Calu3 (cell line): ENCODE measurements at regions not wholly inside any gene's neighbourhood (a gene's known extent, or its start where the extent isn't known, plus 50 kb on each side); places are given as distances from the start of the nearest gene placed in this dataset.

Source experiments
- BruUV-seq: library from RNA; stranded (reverse); fragments of 400-500 nt; replicated peaks from 2 replicates; lab custom pipeline; 2021; lab: Mats Ljungman, UMichigan
- CTCF ChIA-PET: fragments of 300-600 bp; sonication (Branson Sonifier 250); formaldehyde crosslinking; loops from one replicate; lab custom pipeline; 2022; ENCODE audit warnings: antibody characterized with exemption; lab: Charles Lee
- DNase-seq: peaks from one replicate; pipeline ENCODE4 v3.0.0; 2022
- H3K27ac Mint-ChIP-seq: one replicate; pipeline ENCODE4 v1.8.0; 2022; ENCODE audit warnings: mixed read lengths; ENCODE audit not compliant: unreplicated experiment
- H3K27me3 Mint-ChIP-seq: one replicate; pipeline ENCODE4 v1.8.0; 2022; ENCODE audit warnings: mixed read lengths; ENCODE audit not compliant: unreplicated experiment
- H3K36me3 Mint-ChIP-seq: one replicate; pipeline ENCODE4 v1.8.0; 2022; ENCODE audit warnings: mild to moderate bottlenecking, moderate library complexity, mixed read lengths; ENCODE audit not compliant: insufficient read depth, unreplicated experiment
- H3K4me1 Mint-ChIP-seq: one replicate; pipeline ENCODE4 v1.8.0; 2022; ENCODE audit warnings: mild to moderate bottlenecking, low read depth, mixed read lengths; ENCODE audit not compliant: unreplicated experiment
- H3K4me3 Mint-ChIP-seq: one replicate; pipeline ENCODE4 v1.8.0; 2022; ENCODE audit warnings: mild to moderate bottlenecking, low read depth, moderate library complexity, mixed read lengths; ENCODE audit not compliant: unreplicated experiment
- H3K9me3 Mint-ChIP-seq: one replicate; pipeline ENCODE4 v1.8.0; 2022; ENCODE audit warnings: low read depth, mixed read lengths; ENCODE audit not compliant: unreplicated experiment
- intact Hi-C: fragments of 100-400 bp; cut with micrococcal nuclease; formaldehyde crosslinking; loops from one replicate; pipeline ENCODE4 v1.10.0; 2022; ENCODE audit not compliant: unreplicated experiment
- TF ChIP-seq, protein P1 (sequence below): fragments of 200-600 bp; IDR thresholded peaks from one replicate; pipeline ENCODE4 v1.8.0; 2022; ENCODE audit warnings: antibody characterized with exemption; ENCODE audit not compliant: unreplicated experiment

DNA sequence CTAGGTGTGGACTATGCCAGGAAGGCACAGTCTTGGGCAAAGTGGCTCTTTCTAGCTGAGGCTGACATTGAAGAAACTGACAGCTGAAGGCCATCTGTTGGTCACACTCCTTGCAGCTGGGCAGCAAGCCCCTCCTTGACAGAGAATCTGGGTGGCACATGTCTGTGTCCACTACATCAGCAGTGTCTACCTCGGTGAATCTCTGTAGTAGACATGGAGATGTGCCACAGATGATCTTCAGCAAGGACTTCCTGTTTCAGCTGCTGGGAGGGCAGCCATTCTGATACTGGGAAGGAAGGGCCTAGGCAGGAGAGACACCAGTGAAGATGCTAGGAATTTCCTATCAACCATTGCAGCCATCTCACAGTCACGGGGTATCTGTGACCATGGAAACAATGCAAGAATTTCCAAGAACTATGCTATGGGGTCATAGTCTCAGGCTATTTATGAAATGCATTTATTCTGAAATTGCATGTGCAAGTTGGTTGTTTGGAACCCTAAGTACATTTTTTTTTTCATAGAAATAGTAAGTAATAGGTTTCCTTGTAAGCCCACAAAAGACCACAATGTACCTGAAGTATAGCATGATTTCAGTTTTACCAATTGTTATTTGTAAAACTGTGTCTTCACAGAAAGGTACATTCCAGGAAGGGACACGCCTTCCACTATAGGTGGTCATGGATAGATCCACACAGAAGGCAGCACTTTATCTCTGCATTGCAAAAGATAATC is 63.8 kb upstream of the DARS1 start:
- no peaks in the 10 kb centered on the region for H3K36me3 Mint-ChIP-seq
- DNase-seq, result no peak
- no TSS peak for BruUV-seq
- no peaks in the 10 kb centered on the region for H3K4me1 Mint-ChIP-seq
- TF ChIP-seq, protein P1, sequence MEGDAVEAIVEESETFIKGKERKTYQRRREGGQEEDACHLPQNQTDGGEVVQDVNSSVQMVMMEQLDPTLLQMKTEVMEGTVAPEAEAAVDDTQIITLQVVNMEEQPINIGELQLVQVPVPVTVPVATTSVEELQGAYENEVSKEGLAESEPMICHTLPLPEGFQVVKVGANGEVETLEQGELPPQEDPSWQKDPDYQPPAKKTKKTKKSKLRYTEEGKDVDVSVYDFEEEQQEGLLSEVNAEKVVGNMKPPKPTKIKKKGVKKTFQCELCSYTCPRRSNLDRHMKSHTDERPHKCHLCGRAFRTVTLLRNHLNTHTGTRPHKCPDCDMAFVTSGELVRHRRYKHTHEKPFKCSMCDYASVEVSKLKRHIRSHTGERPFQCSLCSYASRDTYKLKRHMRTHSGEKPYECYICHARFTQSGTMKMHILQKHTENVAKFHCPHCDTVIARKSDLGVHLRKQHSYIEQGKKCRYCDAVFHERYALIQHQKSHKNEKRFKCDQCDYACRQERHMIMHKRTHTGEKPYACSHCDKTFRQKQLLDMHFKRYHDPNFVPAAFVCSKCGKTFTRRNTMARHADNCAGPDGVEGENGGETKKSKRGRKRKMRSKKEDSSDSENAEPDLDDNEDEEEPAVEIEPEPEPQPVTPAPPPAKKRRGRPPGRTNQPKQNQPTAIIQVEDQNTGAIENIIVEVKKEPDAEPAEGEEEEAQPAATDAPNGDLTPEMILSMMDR, result no peak
- CTCF ChIA-PET, result no interaction called here
- H3K27me3 Mint-ChIP-seq, result peaks cover 14% of the 10 kb centered on the region
- peaks cover 3% of the 10 kb centered on the region for H3K9me3 Mint-ChIP-seq
- no peak overlapping the region for H3K27ac Mint-ChIP-seq
- intact Hi-C loops, result no loop called here
- H3K4me3 Mint-ChIP-seq, result no peak overlapping the region

DNA sequence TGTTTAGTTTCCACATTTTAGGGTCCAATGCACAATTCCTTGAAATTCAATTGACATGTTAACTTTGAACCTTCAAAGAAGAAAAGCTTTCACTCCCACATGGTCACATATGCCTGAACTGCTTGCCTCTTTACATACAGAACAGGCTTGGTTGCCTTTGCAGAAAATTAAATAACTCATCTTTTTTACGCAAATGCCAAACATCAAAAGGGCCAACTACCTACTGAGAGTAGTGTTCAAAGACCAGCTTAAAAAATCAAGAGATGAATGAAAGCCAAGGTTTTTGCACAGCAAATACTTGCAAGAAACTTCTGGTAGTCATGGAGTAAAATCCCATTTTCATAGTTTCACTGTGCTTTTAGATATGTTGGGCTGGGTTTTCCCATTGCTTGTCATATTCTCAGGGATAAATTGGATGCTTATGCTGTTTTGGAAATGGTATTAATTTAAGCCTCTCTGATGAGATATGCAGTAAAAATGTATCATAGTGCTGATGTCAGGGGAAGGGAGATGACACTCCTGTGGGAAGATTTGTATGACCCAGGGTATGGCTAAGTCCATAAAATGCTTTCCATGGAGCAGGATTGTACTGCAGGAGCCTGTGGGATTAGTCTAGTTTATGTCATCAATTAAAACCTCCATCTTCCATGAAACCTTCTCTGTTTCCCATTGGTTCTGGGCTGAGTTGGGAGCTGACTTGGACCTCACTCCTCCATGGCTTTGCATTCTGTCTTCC is 60.6 kb upstream of the DARS1 start:
- H3K4me1 Mint-ChIP-seq, result no peaks in the 10 kb centered on the region
- no peak for DNase-seq
- peaks cover 3% of the 10 kb centered on the region for H3K9me3 Mint-ChIP-seq
- no peaks in the 10 kb centered on the region for H3K36me3 Mint-ChIP-seq
- peaks cover 14% of the 10 kb centered on the region for H3K27me3 Mint-ChIP-seq
- intact Hi-C loops, result no loop called here
- BruUV-seq, result no TSS peak
- TF ChIP-seq, protein P1, result no peak
- CTCF ChIA-PET, result no interaction called here
- no peak overlapping the region for H3K27ac Mint-ChIP-seq
- no peak overlapping the region for H3K4me3 Mint-ChIP-seq

DNA sequence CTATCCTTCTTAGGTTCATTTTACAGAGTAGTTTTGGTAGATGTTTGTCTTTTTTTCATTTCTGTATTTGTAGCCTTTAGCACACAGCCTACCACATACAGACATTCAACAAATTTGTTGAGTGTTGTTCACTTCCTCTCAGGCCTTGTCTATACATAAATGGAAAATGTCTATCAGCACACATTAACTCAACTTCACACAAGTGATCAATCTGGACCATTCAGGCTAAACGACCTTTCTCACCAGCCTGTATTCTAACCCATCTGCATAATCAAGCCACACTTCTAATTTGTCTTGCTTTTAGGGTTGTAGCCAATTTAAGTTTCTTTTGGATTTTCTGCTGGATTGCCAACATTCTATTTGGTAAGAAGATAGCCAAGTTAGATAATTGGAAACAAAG is 59.9 kb upstream of the DARS1 start:
- TF ChIP-seq, protein P1, result no peak
- BruUV-seq, result no TSS peak
- no peak for DNase-seq
- intact Hi-C loops, result no loop called here
- no peak overlapping the region for H3K27ac Mint-ChIP-seq
- no peak overlapping the region for H3K4me3 Mint-ChIP-seq
- H3K4me1 Mint-ChIP-seq, result no peaks in the 10 kb centered on the region
- no peaks in the 10 kb centered on the region for H3K36me3 Mint-ChIP-seq
- CTCF ChIA-PET, result no interaction called here
- H3K9me3 Mint-ChIP-seq, result peaks cover 3% of the 10 kb centered on the region
- H3K27me3 Mint-ChIP-seq, result peaks cover 14% of the 10 kb centered on the region
